Hepatocyte (in vitro differentiated cells): ENCODE measurements at regions not wholly inside any gene's neighbourhood (a gene's known extent, or its start where the extent isn't known, plus 50 kb on each side); places are given as distances from the start of the nearest gene placed in this dataset.

Experiments used
- EZH2 ChIP-seq: fragments of 200-600 bp; sonication (generic); IDR thresholded peaks from 2 replicates; pipeline ENCODE4 v1.6.1; 2016; ENCODE audit warnings: antibody characterized with exemption, mild to moderate bottlenecking, borderline replicate concordance
- TF ChIP-seq, protein P1 (sequence below): fragments of 200-600 bp; sonication (generic); IDR thresholded peaks from 2 replicates; pipeline ENCODE4 v1.5.1; 2016; ENCODE audit warnings: antibody characterized with exemption, mild to moderate bottlenecking; ENCODE audit not compliant: poor library complexity

- TF ChIP-seq, protein P1, sequence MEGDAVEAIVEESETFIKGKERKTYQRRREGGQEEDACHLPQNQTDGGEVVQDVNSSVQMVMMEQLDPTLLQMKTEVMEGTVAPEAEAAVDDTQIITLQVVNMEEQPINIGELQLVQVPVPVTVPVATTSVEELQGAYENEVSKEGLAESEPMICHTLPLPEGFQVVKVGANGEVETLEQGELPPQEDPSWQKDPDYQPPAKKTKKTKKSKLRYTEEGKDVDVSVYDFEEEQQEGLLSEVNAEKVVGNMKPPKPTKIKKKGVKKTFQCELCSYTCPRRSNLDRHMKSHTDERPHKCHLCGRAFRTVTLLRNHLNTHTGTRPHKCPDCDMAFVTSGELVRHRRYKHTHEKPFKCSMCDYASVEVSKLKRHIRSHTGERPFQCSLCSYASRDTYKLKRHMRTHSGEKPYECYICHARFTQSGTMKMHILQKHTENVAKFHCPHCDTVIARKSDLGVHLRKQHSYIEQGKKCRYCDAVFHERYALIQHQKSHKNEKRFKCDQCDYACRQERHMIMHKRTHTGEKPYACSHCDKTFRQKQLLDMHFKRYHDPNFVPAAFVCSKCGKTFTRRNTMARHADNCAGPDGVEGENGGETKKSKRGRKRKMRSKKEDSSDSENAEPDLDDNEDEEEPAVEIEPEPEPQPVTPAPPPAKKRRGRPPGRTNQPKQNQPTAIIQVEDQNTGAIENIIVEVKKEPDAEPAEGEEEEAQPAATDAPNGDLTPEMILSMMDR: no peak
- TF ChIP-seq EZH2: no peak
These were observed 211.2 kb upstream of the CTAGE1 start for GRCh38 chr18:22628795-22629510.
